ENCODE measurements at regions not wholly inside any gene's neighbourhood (a gene's known extent, or its start where the extent isn't known, plus 50 kb on each side); places are given as distances from the start of the nearest gene placed in this dataset.

- Histone ChIP-seq H3K36me3 (no peaks in the 10 kb centered on the region), H3K9me3 (replicated peaks) (no peaks in the 10 kb centered on the region), H3K27ac (replicated peaks) (no peak overlapping the region), H3K27me3 (ENCODE audit: low read depth) (peaks cover 25% of the 10 kb centered on the region), H3K4me3 (no peak overlapping the region), H3K4me1 (peaks cover 10% of the 10 kb centered on the region)
- TF ChIP-seq CTCF (IDR thresholded peaks at IDR 0.05; ENCODE audit: borderline replicate concordance) = no peak
- intact Hi-C loops (cut with micrococcal nuclease) = no loop called here
- no peak for DNase-seq
Observed at GRCh38 chr22:23503736-23504440, 76.2 kb downstream of the IGLL1 start.

- no peak for TF ChIP-seq CTCF (IDR thresholded peaks at IDR 0.05; ENCODE audit: borderline replicate concordance)
- Histone ChIP-seq H3K4me1 (peaks cover 10% of the 10 kb centered on the region), H3K4me3 (no peak overlapping the region), H3K27ac (replicated peaks) (no peak overlapping the region), H3K36me3 (no peaks in the 10 kb centered on the region), H3K9me3 (replicated peaks) (no peaks in the 10 kb centered on the region), H3K27me3 (ENCODE audit: low read depth) (peaks cover 30% of the 10 kb centered on the region)
- intact Hi-C loops (cut with micrococcal nuclease) = no loop called here
- DNase-seq = no peak
Observed at GRCh38 chr22:23503142-23503541, 76.9 kb downstream of the IGLL1 start.

- peaks cover 10% of the 10 kb centered on the region for H3K4me1 ChIP-seq
- TF ChIP-seq CTCF (IDR thresholded peaks at IDR 0.05; ENCODE audit: borderline replicate concordance) = no peak
- H3K27me3 ChIP-seq (ENCODE audit: low read depth) = peaks cover 42% of the 10 kb centered on the region
- H3K4me3 ChIP-seq = no peak overlapping the region
- intact Hi-C loops (cut with micrococcal nuclease) = no loop called here
- no peak for DNase-seq
- no peaks in the 10 kb centered on the region for H3K36me3 ChIP-seq
- no peaks in the 10 kb centered on the region for H3K9me3 ChIP-seq (replicated peaks)
- H3K27ac ChIP-seq (replicated peaks) = no peak overlapping the region
Observed at GRCh38 chr22:23501708-23502107, 78.4 kb downstream of the IGLL1 start.

GRCh38 chr22:23501261-23501619, 78.8 kb downstream of the IGLL1 start:
- Histone ChIP-seq H3K27me3 (ENCODE audit: low read depth) (peaks cover 47% of the 10 kb centered on the region), H3K27ac (replicated peaks) (no peak overlapping the region), H3K4me3 (no peak overlapping the region), H3K36me3 (no peaks in the 10 kb centered on the region), H3K9me3 (replicated peaks) (no peaks in the 10 kb centered on the region), H3K4me1 (peaks cover 10% of the 10 kb centered on the region)
- intact Hi-C loops (cut with micrococcal nuclease) = no loop called here
- no peak for DNase-seq
- no peak for TF ChIP-seq CTCF (IDR thresholded peaks at IDR 0.05; ENCODE audit: borderline replicate concordance)

- intact Hi-C loops (cut with micrococcal nuclease) = no loop called here
- Histone ChIP-seq H3K9me3 (replicated peaks) (no peaks in the 10 kb centered on the region), H3K4me1 (peaks cover 10% of the 10 kb centered on the region), H3K36me3 (no peaks in the 10 kb centered on the region), H3K27ac (replicated peaks) (no peak overlapping the region), H3K4me3 (no peak overlapping the region), H3K27me3 (ENCODE audit: low read depth) (peaks cover 52% of the 10 kb centered on the region)
- TF ChIP-seq CTCF (IDR thresholded peaks at IDR 0.05; ENCODE audit: borderline replicate concordance) = no peak
- DNase-seq = no peak
Observed at GRCh38 chr22:23500508-23501260, 79.4 kb downstream of the IGLL1 start.
